Natural killer cell treated with Interleukin-12 subunit alpha and Interleukin-12 subunit beta and Interleukin-15 and Interleukin-18, amount 100 ng/mL, for 72 hours (primary cell): ENCODE measurements at regions not wholly inside any gene's neighbourhood (a gene's known extent, or its start where the extent isn't known, plus 50 kb on each side); places are given as distances from the start of the nearest gene placed in this dataset.

Experiments used
- ATAC-seq, 2 donors: fragments of 150-1000 bp; cut with Tn5 transposase in 1 of 2; sonication (Bioruptor Pico), chemical (Tn5 transposase) in 1 of 2; 2 replicates each; pipeline ENCODE4 v1.10.0; 2021
- DNase-seq: peaks from one replicate; pipeline ENCODE4 v3.0.0; 2022; ENCODE audit warnings: low spot score
- H3K27ac Mint-ChIP-seq, 2 donors: 1 replicate in 1 of 2; 2 replicates in 1 of 2; pipeline ENCODE4 v1.8.0; 2022; ENCODE audit warnings: mixed read lengths in 2 of 2, mild to moderate bottlenecking in 1 of 2, moderate library complexity in 1 of 2
- H3K27me3 Mint-ChIP-seq, 2 donors: 1 replicate in 1 of 2; 2 replicates in 1 of 2; pipeline ENCODE4 v1.8.0; 2022; ENCODE audit warnings: mixed read lengths in 2 of 2
- H3K36me3 Mint-ChIP-seq: one replicate; pipeline ENCODE4 v1.8.0; 2022; ENCODE audit warnings: mixed read lengths
- H3K4me1 Mint-ChIP-seq, 2 donors: 1 replicate in 1 of 2; 2 replicates in 1 of 2; pipeline ENCODE4 v1.8.0; 2022; ENCODE audit warnings: low read depth in 2 of 2, mixed read lengths in 2 of 2, mild to moderate bottlenecking in 1 of 2
- H3K4me3 Mint-ChIP-seq: one replicate; pipeline ENCODE4 v1.8.0; 2022; ENCODE audit warnings: mixed read lengths
- H3K9me3 Mint-ChIP-seq: 2 replicates; pipeline ENCODE4 v1.8.0; 2022; ENCODE audit warnings: mixed read lengths

- Mint-ChIP-seq H3K27me3 (no peaks in the 10 kb centered on the region), H3K9me3 (no peaks in the 10 kb centered on the region), H3K4me1 (no peaks in the 10 kb centered on the region), H3K4me3 (no peak overlapping the region), H3K36me3 (no peaks in the 10 kb centered on the region), H3K27ac (no peak overlapping the region)
- ATAC-seq (no peak), DNase-seq (no peak)
Measured at GRCh38 chr18:68623342-68623741, 91.6 kb downstream of the TMX3 start.

GRCh38 chr18:68611311-68611710 is 103.6 kb downstream of the TMX3 start:
- Mint-ChIP-seq H3K36me3 (no peaks in the 10 kb centered on the region), H3K9me3 (peaks cover 2% of the 10 kb centered on the region), H3K4me1 (no peaks in the 10 kb centered on the region), H3K4me3 (no peak overlapping the region), H3K27ac (no peak overlapping the region), H3K27me3 (peaks cover 0 to 7% of the 10 kb centered on the region in 2 donors)
- ATAC-seq (no peak), DNase-seq (no peak)

- no peaks in the 10 kb centered on the region for H3K4me1 Mint-ChIP-seq
Measured at GRCh38 chr18:68608851-68609490, 105.9 kb downstream of the TMX3 start.

GRCh38 chr18:68607852-68608251 is 107.1 kb downstream of the TMX3 start:
- Mint-ChIP-seq H3K4me1 (no peaks in the 10 kb centered on the region), H3K4me3 (no peak overlapping the region), H3K36me3 (no peaks in the 10 kb centered on the region), H3K9me3 (peaks cover 4% of the 10 kb centered on the region), H3K27ac (no peak overlapping the region), H3K27me3 (peaks cover 0 to 24% of the 10 kb centered on the region in 2 donors)
- ATAC-seq (no peak), DNase-seq (no peak)

More at GRCh38 chr18:68608851-68609490, 105.9 kb downstream of the TMX3 start:
- H3K9me3 Mint-ChIP-seq, result peaks cover 2% of the 10 kb centered on the region
- H3K4me3 Mint-ChIP-seq, result no peak overlapping the region
- ATAC-seq (no peak), DNase-seq (no peak)
- H3K27ac Mint-ChIP-seq, result no peak overlapping the region
- peaks cover 0 to 16% of the 10 kb centered on the region in 2 donors for H3K27me3 Mint-ChIP-seq
- no peaks in the 10 kb centered on the region for H3K36me3 Mint-ChIP-seq

GRCh38 chr18:68604256-68604655 is 110.7 kb downstream of the TMX3 start:
- H3K36me3 Mint-ChIP-seq, result no peaks in the 10 kb centered on the region
- H3K27ac Mint-ChIP-seq, result no peak overlapping the region
- peaks cover 2% of the 10 kb centered on the region for H3K9me3 Mint-ChIP-seq
- H3K27me3 Mint-ChIP-seq, result peaks cover 0 to 16% of the 10 kb centered on the region in 2 donors
- DNase-seq, result no peak
- H3K4me3 Mint-ChIP-seq, result no peak overlapping the region
- no peak for ATAC-seq
- no peaks in the 10 kb centered on the region for H3K4me1 Mint-ChIP-seq

GRCh38 chr18:68596016-68596415 is 118.9 kb downstream of the TMX3 start:
- no peaks in the 10 kb centered on the region for H3K27me3 Mint-ChIP-seq
- no peaks in the 10 kb centered on the region for H3K36me3 Mint-ChIP-seq
- no peaks in the 10 kb centered on the region for H3K9me3 Mint-ChIP-seq
- no peak overlapping the region for H3K27ac Mint-ChIP-seq
- H3K4me1 Mint-ChIP-seq, result no peaks in the 10 kb centered on the region
- no peak overlapping the region for H3K4me3 Mint-ChIP-seq
- no peak for ATAC-seq
- no peak for DNase-seq

- Mint-ChIP-seq H3K4me3 (no peak overlapping the region), H3K4me1 (no peaks in the 10 kb centered on the region), H3K9me3 (no peaks in the 10 kb centered on the region), H3K27me3 (no peaks in the 10 kb centered on the region), H3K36me3 (no peaks in the 10 kb centered on the region), H3K27ac (no peak overlapping the region)
- DNase-seq (no peak), ATAC-seq (no peak)
Measured at GRCh38 chr18:68588169-68588568, 126.7 kb downstream of the TMX3 start.

GRCh38 chr18:68583685-68584084 is 131.2 kb downstream of the TMX3 start:
- Mint-ChIP-seq H3K36me3 (no peaks in the 10 kb centered on the region), H3K27ac (no peak overlapping the region), H3K9me3 (peaks cover 5% of the 10 kb centered on the region), H3K4me1 (no peaks in the 10 kb centered on the region), H3K27me3 (no peaks in the 10 kb centered on the region), H3K4me3 (no peak overlapping the region)
- ATAC-seq, result no peak
- DNase-seq, result no peak

GRCh38 chr18:68574311-68574710 is 140.6 kb downstream of the TMX3 start:
- no peaks in the 10 kb centered on the region for H3K27me3 Mint-ChIP-seq
- H3K36me3 Mint-ChIP-seq, result no peaks in the 10 kb centered on the region
- no peaks in the 10 kb centered on the region for H3K4me1 Mint-ChIP-seq
- ATAC-seq, result no peak
- peaks cover 21% of the 10 kb centered on the region for H3K9me3 Mint-ChIP-seq
- no peak overlapping the region for H3K4me3 Mint-ChIP-seq
- no peak for DNase-seq
- no peak overlapping the region for H3K27ac Mint-ChIP-seq

- H3K36me3 Mint-ChIP-seq, result no peaks in the 10 kb centered on the region
- H3K27me3 Mint-ChIP-seq, result no peaks in the 10 kb centered on the region
- no peak for ATAC-seq
- no peaks in the 10 kb centered on the region for H3K4me1 Mint-ChIP-seq
- no peak overlapping the region for H3K4me3 Mint-ChIP-seq
- H3K9me3 Mint-ChIP-seq, result peaks cover 24% of the 10 kb centered on the region
- H3K27ac Mint-ChIP-seq, result no peak overlapping the region
- no peak for DNase-seq
Measured at GRCh38 chr18:68569936-68570335, 145.0 kb downstream of the TMX3 start.

- Mint-ChIP-seq H3K9me3 (peaks cover 23% of the 10 kb centered on the region), H3K4me3 (no peak overlapping the region), H3K27me3 (no peaks in the 10 kb centered on the region), H3K4me1 (no peaks in the 10 kb centered on the region), H3K36me3 (no peaks in the 10 kb centered on the region), H3K27ac (no peak overlapping the region)
- DNase-seq, result no peak
- no peak for ATAC-seq
Measured at GRCh38 chr18:68568364-68569155, 146.3 kb downstream of the TMX3 start.

GRCh38 chr18:68566991-68567390 is 147.9 kb downstream of the TMX3 start:
- ATAC-seq, result no peak

GRCh38 chr18:68564961-68565360 is 149.9 kb downstream of the TMX3 start:
- no peak for DNase-seq
- Mint-ChIP-seq H3K9me3 (peaks cover 3% of the 10 kb centered on the region), H3K27ac (no peak overlapping the region), H3K4me1 (no peaks in the 10 kb centered on the region), H3K36me3 (no peaks in the 10 kb centered on the region), H3K27me3 (no peaks in the 10 kb centered on the region), H3K4me3 (no peak overlapping the region)
- ATAC-seq, result no peak

More at GRCh38 chr18:68566991-68567390, 147.9 kb downstream of the TMX3 start:
- no peak overlapping the region for H3K4me3 Mint-ChIP-seq
- H3K36me3 Mint-ChIP-seq, result no peaks in the 10 kb centered on the region
- no peak for DNase-seq
- no peak overlapping the region for H3K27ac Mint-ChIP-seq
- H3K27me3 Mint-ChIP-seq, result no peaks in the 10 kb centered on the region
- H3K9me3 Mint-ChIP-seq, result peaks cover 13% of the 10 kb centered on the region
- no peaks in the 10 kb centered on the region for H3K4me1 Mint-ChIP-seq

- Mint-ChIP-seq H3K27me3 (no peaks in the 10 kb centered on the region), H3K4me1 (no peaks in the 10 kb centered on the region), H3K4me3 (no peak overlapping the region), H3K36me3 (no peaks in the 10 kb centered on the region), H3K9me3 (peaks cover 9% of the 10 kb centered on the region), H3K27ac (no peak overlapping the region)
- DNase-seq (no peak), ATAC-seq (no peak)
Measured at GRCh38 chr18:68564351-68564750, 150.6 kb downstream of the TMX3 start.
